Caco-2 (cell line): ENCODE measurements at regions not wholly inside any gene's neighbourhood (a gene's known extent, or its start where the extent isn't known, plus 50 kb on each side); places are given as distances from the start of the nearest gene placed in this dataset.

Source experiments
- BruUV-seq: library from RNA; stranded (reverse); fragments of 400-500 nt; replicated peaks from 2 replicates; lab custom pipeline; 2021; lab: Mats Ljungman, UMichigan
- CTCF ChIA-PET: fragments of 300-600 bp; sonication (Branson Sonifier 250); formaldehyde crosslinking; loops from one replicate; lab custom pipeline; 2022; ENCODE audit warnings: antibody characterized with exemption; lab: Charles Lee
- POLR2A ChIA-PET: fragments of 300-600 bp; sonication (Branson Sonifier 250); formaldehyde crosslinking; loops from one replicate; lab custom pipeline; 2022; ENCODE audit warnings: antibody characterized with exemption; lab: Charles Lee
- DNase-seq, 2 experiments: peaks; one replicate each; pipeline versions ENCODE4 v3.0.0 to v3.0.0-alpha.2; 2020 to 2022
- H3K27me3 ChIP-seq: replicated peaks from 2 replicates; pipeline ENCODE4 v1.6.0; 2011; ENCODE audit warnings: low read length; ENCODE audit not compliant: control insufficient read depth, insufficient read depth
- H3K36me3 ChIP-seq: 2 replicates; pipeline ENCODE4 v1.5.1; 2011; ENCODE audit warnings: low read length; ENCODE audit not compliant: control insufficient read depth, insufficient read depth
- H3K4me1 ChIP-seq: fragments of 250-450 bp; sonication (Bioruptor Pico); 2 replicates; pipeline ENCODE4 v1.5.1; 2020; ENCODE audit warnings: mild to moderate bottlenecking
- H3K4me3 ChIP-seq: 2 replicates; pipeline ENCODE4 v1.5.1; 2011; ENCODE audit warnings: low read depth, mild to moderate bottlenecking, control low read depth, low read length
- H3K9me3 ChIP-seq: fragments of 250-450 bp; sonication (Bioruptor Pico); 2 replicates; pipeline ENCODE4 v1.5.1; 2020; ENCODE audit warnings: mild to moderate bottlenecking, moderate library complexity
- H3K27ac Mint-ChIP-seq: one replicate; pipeline ENCODE4 v1.8.0; 2022; ENCODE audit warnings: mixed read lengths; ENCODE audit not compliant: unreplicated experiment
- H3K27me3 Mint-ChIP-seq: one replicate; pipeline ENCODE4 v1.8.0; 2022; ENCODE audit warnings: mixed read lengths; ENCODE audit not compliant: insufficient read depth, unreplicated experiment
- H3K36me3 Mint-ChIP-seq: one replicate; pipeline ENCODE4 v1.8.0; 2022; ENCODE audit warnings: mild to moderate bottlenecking, mixed read lengths; ENCODE audit not compliant: insufficient read depth, unreplicated experiment
- H3K4me1 Mint-ChIP-seq: one replicate; pipeline ENCODE4 v1.8.0; 2022; ENCODE audit warnings: low read depth, mixed read lengths; ENCODE audit not compliant: unreplicated experiment
- H3K4me3 Mint-ChIP-seq: one replicate; pipeline ENCODE4 v1.8.0; 2022; ENCODE audit warnings: mild to moderate bottlenecking, moderate library complexity, mixed read lengths; ENCODE audit not compliant: unreplicated experiment
- H3K9me3 Mint-ChIP-seq: one replicate; pipeline ENCODE4 v1.8.0; 2022; ENCODE audit warnings: mixed read lengths; ENCODE audit not compliant: unreplicated experiment
- CTCF ChIP-seq, 2 experiments: fragments of 200-600 bp in 1 of 2; IDR thresholded peaks; 1 replicate in 1 of 2; 2 replicates in 1 of 2; pipeline versions ENCODE4 v1.5.1 to v1.8.0; 2011 to 2022; ENCODE audit warnings: antibody characterized with exemption in 1 of 2, control low read depth in 1 of 2, inconsistent platforms in 1 of 2, low read depth in 1 of 2, low read length in 1 of 2, mild to moderate bottlenecking in 1 of 2, moderate library complexity in 1 of 2; ENCODE audit not compliant: insufficient read depth in 1 of 2, severe bottlenecking in 1 of 2, unreplicated experiment in 1 of 2
- intact Hi-C: fragments of 100-400 bp; cut with micrococcal nuclease; formaldehyde crosslinking; loops from one replicate; pipeline ENCODE4 v1.10.0; 2022; ENCODE audit not compliant: unreplicated experiment

DNA sequence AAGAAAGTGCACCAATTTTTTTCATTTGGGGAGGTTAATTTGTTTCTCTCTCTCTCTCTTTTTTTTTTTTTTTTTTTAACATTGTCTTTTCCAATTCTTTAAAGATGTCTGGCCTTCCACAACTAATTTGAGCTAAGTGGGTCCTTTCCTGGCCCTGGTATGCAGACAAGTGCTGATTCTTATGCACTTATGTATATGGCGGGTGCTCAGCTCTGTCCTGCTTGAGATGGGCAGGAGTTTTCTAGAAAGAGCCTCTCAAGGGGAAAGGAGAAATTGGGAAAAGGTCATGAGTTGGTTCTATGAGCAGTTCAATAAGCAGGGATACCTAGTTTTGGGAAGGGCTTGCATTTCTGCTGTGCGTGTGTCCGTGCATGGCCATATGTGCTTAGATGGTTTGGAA, 67.8 kb upstream of the NPVF start:
- Mint-ChIP-seq H3K4me3 (no peak overlapping the region), H3K9me3 (no peaks in the 10 kb centered on the region), H3K27ac (no peak overlapping the region), H3K4me1 (no peaks in the 10 kb centered on the region), H3K27me3 (peaks cover 16% of the 10 kb centered on the region), H3K36me3 (no peaks in the 10 kb centered on the region)
- H3K4me1 ChIP-seq, result no peaks in the 10 kb centered on the region
- no TSS peak for BruUV-seq
- no peak overlapping the region for H3K4me3 ChIP-seq
- intact Hi-C loops, result no loop called here
- no peaks in the 10 kb centered on the region for H3K36me3 ChIP-seq
- no peak for TF ChIP-seq CTCF (IDR thresholded peaks at IDR 0.05; ENCODE audit: insufficient read depth in 1 of 2, low read depth in 1 of 2, low read length in 1 of 2, severe bottlenecking in 1 of 2, unreplicated experiment in 1 of 2)
- CTCF ChIA-PET, result interaction anchor here (0.5 kb wide), 1 partner anchor 116 kb away, joined by 3 read pairs; a partner anchor contains a TSS
- no peaks in the 10 kb centered on the region; the same call in 1 of the 2 replicates for H3K27me3 ChIP-seq
- no peaks in the 10 kb centered on the region for H3K9me3 ChIP-seq
- DNase-seq, result no peak
- POLR2A ChIA-PET, result no interaction called here

- no peaks in the 10 kb centered on the region for H3K4me1 ChIP-seq
- Mint-ChIP-seq H3K4me3 (no peak overlapping the region), H3K4me1 (no peaks in the 10 kb centered on the region), H3K27ac (no peak overlapping the region), H3K36me3 (no peaks in the 10 kb centered on the region), H3K9me3 (no peaks in the 10 kb centered on the region), H3K27me3 (peaks cover 10% of the 10 kb centered on the region)
- no peaks in the 10 kb centered on the region; the same call in 1 of the 2 replicates for H3K27me3 ChIP-seq
- DNase-seq, result no peak
- intact Hi-C loops, result no loop called here
- H3K36me3 ChIP-seq, result no peaks in the 10 kb centered on the region
- no TSS peak for BruUV-seq
- POLR2A ChIA-PET, result no interaction called here
- CTCF ChIA-PET, result no interaction called here
- TF ChIP-seq CTCF (IDR thresholded peaks at IDR 0.05; ENCODE audit: insufficient read depth in 1 of 2, low read depth in 1 of 2, low read length in 1 of 2, severe bottlenecking in 1 of 2, unreplicated experiment in 1 of 2), result no peak
- no peak overlapping the region for H3K4me3 ChIP-seq
- no peaks in the 10 kb centered on the region for H3K9me3 ChIP-seq
These were observed 69.0 kb upstream of the NPVF start for GRCh38 chr7:25297278-25297677.

GRCh38 chr7:25303281-25304181, 75.2 kb upstream of the NPVF start:
- Histone ChIP-seq H3K4me1 (no peaks in the 10 kb centered on the region), H3K36me3 (no peaks in the 10 kb centered on the region), H3K4me3 (no peak overlapping the region), H3K9me3 (no peaks in the 10 kb centered on the region), H3K27me3 (peaks cover 3% of the 10 kb centered on the region; the same call in 1 of the 2 replicates)
- intact Hi-C loops, result no loop called here
- H3K36me3 Mint-ChIP-seq, result no peaks in the 10 kb centered on the region
- H3K27me3 Mint-ChIP-seq, result peaks cover 10% of the 10 kb centered on the region
- H3K9me3 Mint-ChIP-seq, result no peaks in the 10 kb centered on the region
- H3K4me1 Mint-ChIP-seq, result no peaks in the 10 kb centered on the region
- H3K4me3 Mint-ChIP-seq, result no peak overlapping the region
- no TSS peak for BruUV-seq
- DNase-seq, result no peak
- H3K27ac Mint-ChIP-seq, result no peak overlapping the region
- CTCF ChIA-PET, result no interaction called here
- TF ChIP-seq CTCF (IDR thresholded peaks at IDR 0.05; ENCODE audit: insufficient read depth in 1 of 2, low read depth in 1 of 2, low read length in 1 of 2, severe bottlenecking in 1 of 2, unreplicated experiment in 1 of 2), result no peak
- POLR2A ChIA-PET, result no interaction called here
